ENCODE measurements at regions not wholly inside any gene's neighbourhood (a gene's known extent, or its start where the extent isn't known, plus 50 kb on each side); places are given as distances from the start of the nearest gene placed in this dataset.
"Not testable (repeated sequence)": the region's sequence is repeated elsewhere in the genome, so short reads cannot be mapped to it uniquely, and the experiment has no call there.

- DNase-seq (ENCODE audit: low read depth, low spot score) = not testable (repeated sequence)
Observed at GRCh38 chrX:79827611-79828010, 186.9 kb upstream of the TBX22 start.

GRCh38 chrX:79850114-79850513 lies 164.4 kb upstream of the TBX22 start:
- DNase-seq (ENCODE audit: low read depth, low spot score) = peak; percentile 10

DNA sequence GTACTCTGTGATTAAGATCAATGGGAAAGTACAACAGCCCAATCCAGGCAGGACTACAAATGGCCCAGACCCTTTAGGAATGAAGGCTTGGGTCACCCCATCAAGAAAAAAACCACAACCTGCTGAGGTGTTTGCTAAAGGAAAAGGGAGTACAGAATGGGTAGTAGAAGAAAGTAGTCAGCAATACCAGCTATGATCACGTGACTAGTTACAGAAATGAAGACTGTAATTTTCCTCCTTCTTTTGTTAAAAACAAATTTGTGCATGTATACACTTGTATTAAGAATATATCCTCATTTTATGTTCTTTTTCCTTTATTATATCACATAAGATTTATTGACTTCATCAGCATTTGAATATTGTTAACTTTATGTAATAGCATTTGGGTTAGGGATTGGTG lies 160.1 kb upstream of the TBX22 start:
- DNase-seq (ENCODE audit: low read depth, low spot score) = no peak
